ENCODE measurements at regions not wholly inside any gene's neighbourhood (a gene's known extent, or its start where the extent isn't known, plus 50 kb on each side); places are given as distances from the start of the nearest gene placed in this dataset.

DNA sequence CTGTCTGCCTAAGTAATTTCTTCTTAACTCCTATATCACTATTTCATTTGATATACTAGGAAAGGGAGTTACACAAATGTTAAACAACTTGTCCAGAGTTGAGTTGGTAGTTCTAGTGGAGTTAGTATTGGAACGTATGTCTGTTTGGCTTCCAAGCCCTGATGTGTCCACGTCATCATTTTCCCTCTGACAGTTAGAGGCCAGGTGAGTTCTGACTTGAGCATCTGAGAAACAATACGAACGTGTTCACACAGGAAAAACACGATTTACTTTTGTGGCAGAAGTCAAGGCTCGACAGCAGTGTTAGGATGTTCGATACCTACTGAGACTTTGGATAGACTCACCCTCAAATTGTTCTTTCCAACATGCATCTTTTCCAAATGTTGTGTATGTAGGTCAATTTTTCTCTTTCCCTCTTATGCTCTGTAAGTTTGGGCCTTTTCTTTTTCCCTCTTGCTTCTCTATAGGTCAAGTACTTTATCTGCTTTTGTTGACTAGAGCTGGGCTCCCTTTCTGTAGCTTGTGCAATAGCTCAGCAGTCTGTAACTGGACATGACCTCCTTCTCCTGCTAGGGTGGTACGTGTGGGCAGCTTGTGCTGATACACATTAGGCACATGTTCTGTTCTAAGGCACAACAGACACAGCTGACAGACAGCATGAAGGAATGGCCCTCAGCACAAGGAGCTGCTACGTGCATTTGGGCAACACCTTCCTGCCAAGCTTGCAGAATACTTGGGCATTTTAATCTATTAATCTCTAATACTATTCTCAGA lies 222.9 kb downstream of the PTEN start:
- TF ChIP-seq, protein P1, sequence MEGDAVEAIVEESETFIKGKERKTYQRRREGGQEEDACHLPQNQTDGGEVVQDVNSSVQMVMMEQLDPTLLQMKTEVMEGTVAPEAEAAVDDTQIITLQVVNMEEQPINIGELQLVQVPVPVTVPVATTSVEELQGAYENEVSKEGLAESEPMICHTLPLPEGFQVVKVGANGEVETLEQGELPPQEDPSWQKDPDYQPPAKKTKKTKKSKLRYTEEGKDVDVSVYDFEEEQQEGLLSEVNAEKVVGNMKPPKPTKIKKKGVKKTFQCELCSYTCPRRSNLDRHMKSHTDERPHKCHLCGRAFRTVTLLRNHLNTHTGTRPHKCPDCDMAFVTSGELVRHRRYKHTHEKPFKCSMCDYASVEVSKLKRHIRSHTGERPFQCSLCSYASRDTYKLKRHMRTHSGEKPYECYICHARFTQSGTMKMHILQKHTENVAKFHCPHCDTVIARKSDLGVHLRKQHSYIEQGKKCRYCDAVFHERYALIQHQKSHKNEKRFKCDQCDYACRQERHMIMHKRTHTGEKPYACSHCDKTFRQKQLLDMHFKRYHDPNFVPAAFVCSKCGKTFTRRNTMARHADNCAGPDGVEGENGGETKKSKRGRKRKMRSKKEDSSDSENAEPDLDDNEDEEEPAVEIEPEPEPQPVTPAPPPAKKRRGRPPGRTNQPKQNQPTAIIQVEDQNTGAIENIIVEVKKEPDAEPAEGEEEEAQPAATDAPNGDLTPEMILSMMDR (IDR thresholded peaks at IDR 0.05; ENCODE audit: low read depth, low read length, missing control alignments) = no peak
- in situ Hi-C loops (cut with HindIII; ENCODE audit: low sequenced_read_pairs) = no loop called here
- no peak for DNase-seq (ENCODE audit: low read depth)
- no peak overlapping the region for H3K4me3 ChIP-seq (ENCODE audit: low read depth, low read length)

DNA sequence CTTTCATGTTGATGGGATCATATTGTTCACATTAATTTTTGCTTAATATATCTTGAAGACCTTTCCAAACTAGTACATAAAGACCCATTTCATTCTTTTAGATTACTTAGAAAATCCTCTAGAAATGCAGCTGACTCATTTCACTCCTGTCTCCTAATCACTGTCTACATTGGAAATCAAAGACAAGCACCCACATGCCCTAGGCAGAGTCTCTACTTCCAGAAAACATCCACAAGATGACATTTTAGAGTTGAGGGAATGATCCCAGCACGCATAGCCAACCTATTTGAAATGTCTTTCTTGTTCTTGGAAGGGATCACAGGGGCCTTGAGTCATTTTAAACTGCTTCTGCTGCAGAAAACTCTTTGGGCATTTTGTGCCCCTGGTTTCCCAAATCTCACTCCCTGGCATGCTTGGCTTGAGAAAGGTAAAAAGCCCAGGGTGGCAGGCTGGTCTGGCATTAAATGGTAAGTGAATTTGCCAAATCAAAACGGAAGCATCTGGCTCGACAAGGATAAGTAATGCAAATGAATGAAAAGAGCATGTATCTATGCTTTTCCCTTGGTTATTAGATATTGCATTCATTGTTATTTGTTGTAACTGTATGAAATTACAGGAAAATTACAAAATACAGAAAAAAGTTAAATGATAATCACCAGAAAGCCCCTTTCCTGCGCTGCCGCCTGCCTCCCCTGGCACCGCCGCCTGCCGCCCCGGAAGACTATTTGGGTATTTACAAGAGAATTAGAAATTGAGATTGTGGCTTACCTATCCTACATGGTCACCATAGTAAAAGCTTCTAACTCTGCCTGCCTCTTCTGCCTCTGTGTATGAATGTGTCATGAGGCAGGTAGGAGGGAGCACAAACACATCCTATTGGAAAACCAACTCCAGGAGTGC lies 225.3 kb downstream of the PTEN start:
- TF ChIP-seq, protein P1 (IDR thresholded peaks at IDR 0.05; ENCODE audit: low read depth, low read length, missing control alignments) = no peak
- no peak for DNase-seq (ENCODE audit: low read depth)
- no peak overlapping the region for H3K4me3 ChIP-seq (ENCODE audit: low read depth, low read length)
- in situ Hi-C loops (cut with HindIII; ENCODE audit: low sequenced_read_pairs) = no loop called here

DNA sequence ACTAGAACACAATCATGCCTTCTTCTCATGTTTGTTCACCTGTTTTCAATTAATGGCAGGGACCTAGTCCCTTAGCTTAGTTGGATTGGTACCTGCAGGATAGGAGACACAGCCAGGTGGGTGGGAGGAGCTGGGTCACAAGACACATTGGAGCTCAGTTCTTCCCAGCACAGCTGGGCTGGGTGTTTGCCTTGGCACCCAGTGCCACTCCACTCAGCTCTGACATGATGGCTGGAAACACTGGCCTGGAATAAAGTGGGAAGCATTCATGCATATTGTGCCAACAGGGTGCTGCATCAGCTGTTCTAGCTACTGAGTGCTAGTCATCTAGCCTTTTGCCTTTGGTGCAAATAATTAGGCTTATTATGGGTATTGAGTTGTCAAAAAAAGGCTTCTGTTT lies 226.1 kb downstream of the PTEN start:
- TF ChIP-seq, protein P1 (IDR thresholded peaks at IDR 0.05; ENCODE audit: low read depth, low read length, missing control alignments) = no peak
- in situ Hi-C loops (cut with HindIII; ENCODE audit: low sequenced_read_pairs) = no loop called here
- no peak overlapping the region for H3K4me3 ChIP-seq (ENCODE audit: low read depth, low read length)
- DNase-seq (ENCODE audit: low read depth) = no peak

DNA sequence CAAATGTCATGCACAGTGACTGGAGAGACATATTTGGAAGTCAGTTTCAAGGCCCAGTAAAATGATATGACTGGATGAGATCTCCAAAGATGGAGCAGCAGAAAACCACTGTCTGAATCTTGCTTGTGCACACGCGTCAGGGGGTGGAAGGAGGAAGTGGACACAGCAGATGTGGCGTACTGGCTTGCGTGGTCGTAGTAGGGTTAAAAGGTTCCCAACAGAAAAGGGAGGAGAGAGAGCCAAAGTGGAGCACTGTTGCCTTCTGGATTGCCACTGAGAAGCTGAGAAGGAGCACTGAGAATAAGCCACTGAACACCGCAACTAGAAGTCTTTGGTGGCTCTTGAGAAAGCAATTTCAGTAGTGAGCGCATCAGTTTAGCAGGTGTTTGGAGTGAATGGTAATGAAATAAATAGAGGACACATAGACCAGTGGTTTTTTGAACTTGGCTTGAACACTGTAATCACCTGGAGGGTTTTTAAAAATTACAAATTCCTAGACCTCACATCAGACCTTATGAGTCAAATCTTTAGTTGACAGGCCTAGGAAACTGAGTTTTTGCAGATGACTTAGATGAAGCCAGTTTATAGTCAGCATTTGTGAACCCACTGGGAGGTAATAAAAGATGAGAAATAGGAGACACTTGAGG lies 227.3 kb downstream of the PTEN start:
- no peak for DNase-seq (ENCODE audit: low read depth)
- in situ Hi-C loops (cut with HindIII; ENCODE audit: low sequenced_read_pairs) = no loop called here
- TF ChIP-seq, protein P1 (IDR thresholded peaks at IDR 0.05; ENCODE audit: low read depth, low read length, missing control alignments) = no peak
- no peak overlapping the region for H3K4me3 ChIP-seq (ENCODE audit: low read depth, low read length)

DNA sequence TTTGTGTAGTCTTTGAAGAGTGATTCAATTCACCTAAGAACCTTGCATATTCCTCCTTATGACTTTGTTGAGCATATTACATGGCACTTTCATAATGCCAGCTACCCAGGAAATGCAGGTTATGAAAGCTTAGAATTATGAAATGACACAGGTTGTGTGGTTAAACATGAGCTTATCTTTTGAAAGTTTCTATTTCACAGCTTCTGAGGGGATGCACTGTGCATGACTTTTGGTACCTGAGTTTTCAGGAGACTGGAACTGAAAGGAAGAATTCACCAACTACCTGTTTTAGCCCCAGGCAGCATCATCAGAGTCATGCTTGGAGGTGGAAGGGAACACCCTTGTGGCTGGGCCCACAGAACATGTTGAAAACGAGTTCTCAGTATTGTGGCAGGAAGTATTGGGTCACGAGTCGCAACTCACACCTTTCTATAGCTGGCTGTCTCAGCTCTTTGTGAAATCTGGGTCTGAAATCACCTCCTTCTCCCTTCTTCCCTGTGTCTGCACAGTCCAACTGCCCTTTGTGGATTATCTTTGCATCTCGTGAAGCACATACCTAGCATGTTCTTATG lies 228.2 kb downstream of the PTEN start:
- in situ Hi-C loops (cut with HindIII; ENCODE audit: low sequenced_read_pairs) = no loop called here
- TF ChIP-seq, protein P1 (IDR thresholded peaks at IDR 0.05; ENCODE audit: low read depth, low read length, missing control alignments) = no peak
- H3K4me3 ChIP-seq (ENCODE audit: low read depth, low read length) = no peak overlapping the region
- DNase-seq (ENCODE audit: low read depth) = no peak

DNA sequence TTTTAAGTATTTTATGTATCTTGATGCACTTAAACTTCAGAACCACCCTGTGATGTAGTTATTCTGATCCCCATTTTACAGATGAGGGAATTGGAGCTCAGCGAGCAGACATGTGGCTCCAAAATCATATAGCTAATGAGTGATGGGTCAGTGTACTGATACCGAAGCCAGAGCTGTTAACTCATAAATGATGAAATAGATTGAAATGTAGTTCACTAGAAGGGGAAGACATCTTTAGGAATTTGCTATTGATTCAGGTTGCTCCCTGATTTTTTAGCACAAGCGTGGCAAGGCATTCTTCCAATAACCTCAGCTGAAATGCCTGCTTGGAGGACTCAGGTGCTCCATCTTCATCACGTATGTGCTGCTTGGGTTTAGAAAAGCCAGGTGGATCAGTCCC lies 228.8 kb downstream of the PTEN start:
- DNase-seq (ENCODE audit: low read depth) = no peak
- no peak overlapping the region for H3K4me3 ChIP-seq (ENCODE audit: low read depth, low read length)
- TF ChIP-seq, protein P1 (IDR thresholded peaks at IDR 0.05; ENCODE audit: low read depth, low read length, missing control alignments) = no peak
- in situ Hi-C loops (cut with HindIII; ENCODE audit: low sequenced_read_pairs) = no loop called here
